Common myeloid progenitor, CD34-positive (primary cell): ENCODE measurements at regions not wholly inside any gene's neighbourhood (a gene's known extent, or its start where the extent isn't known, plus 50 kb on each side); places are given as distances from the start of the nearest gene placed in this dataset.

Experiments
- CTCF ChIA-PET: fragments of 350-600 bp; sonication (Branson Sonifier 250); formaldehyde crosslinking; loops from one replicate; lab custom pipeline; 2021; ENCODE audit warnings: antibody characterized with exemption; lab: Charles Lee
- POLR2A ChIA-PET: fragments of 350-600 bp; sonication (Branson Sonifier 250); formaldehyde crosslinking; loops from one replicate; lab custom pipeline; 2021; ENCODE audit warnings: antibody characterized with exemption; lab: Charles Lee
- DNase-seq, 3 donors: peaks; one replicate each; pipeline versions ENCODE4 v3.0.0 to v3.0.0-alpha.2; 2013
- H3K27ac ChIP-seq, 2 experiments: 1 replicate in 1 of 2; 2 replicates in 1 of 2; pipeline ENCODE4 v1.7.0; 2013; ENCODE audit warnings: inconsistent platforms in 2 of 2, low read length in 2 of 2, mild to moderate bottlenecking in 2 of 2, low read depth in 1 of 2, moderate library complexity in 1 of 2; ENCODE audit not compliant: severe bottlenecking in 2 of 2, insufficient read depth in 1 of 2, poor library complexity in 1 of 2
- H3K27me3 ChIP-seq, 5 experiments: replicated peaks in 2 of 5; 1 replicate in 3 of 5; 2 replicates in 2 of 5; pipeline versions ENCODE4 v1.6.1 to v1.7.0; 2013; ENCODE audit warnings: low read length in 4 of 5, mild to moderate bottlenecking in 2 of 5, moderate library complexity in 2 of 5, inconsistent platforms in 1 of 5; ENCODE audit not compliant: insufficient read depth in 5 of 5, control insufficient read depth in 4 of 5
- H3K36me3 ChIP-seq, 4 experiments: 1 replicate in 2 of 4; 2 replicates in 2 of 4; pipeline versions ENCODE4 v1.6.1 to v1.7.0; 2013; ENCODE audit warnings: low read length in 3 of 4, control low read depth in 1 of 4, mild to moderate bottlenecking in 1 of 4; ENCODE audit not compliant: control insufficient read depth in 4 of 4, insufficient read depth in 4 of 4
- H3K4me1 ChIP-seq, 4 experiments: 1 replicate in 3 of 4; 2 replicates in 1 of 4; pipeline versions ENCODE4 v1.6.1 to v1.7.1; 2013; ENCODE audit warnings: low read length in 3 of 4, mild to moderate bottlenecking in 3 of 4, control low read depth in 1 of 4, inconsistent platforms in 1 of 4, moderate library complexity in 1 of 4; ENCODE audit not compliant: control insufficient read depth in 4 of 4, insufficient read depth in 4 of 4; ENCODE audit errors: control extremely low read depth in 1 of 4
- H3K4me3 ChIP-seq, 7 experiments: 1 replicate in 4 of 7; 2 replicates in 3 of 7; pipeline versions ENCODE4 v1.5.1 to v1.7.0; 2013; ENCODE audit warnings: mild to moderate bottlenecking in 7 of 7, low read length in 6 of 7, moderate library complexity in 6 of 7, inconsistent platforms in 2 of 7, low read depth in 2 of 7, control low read depth in 1 of 7; ENCODE audit not compliant: insufficient read depth in 4 of 7, control insufficient read depth in 1 of 7; ENCODE audit errors: extremely low read depth in 1 of 7
- H3K9me3 ChIP-seq, 5 experiments: 1 replicate in 4 of 5; 2 replicates in 1 of 5; pipeline versions ENCODE4 v1.6.1 to v1.7.1; 2013; ENCODE audit warnings: low read length in 4 of 5, mild to moderate bottlenecking in 2 of 5, inconsistent platforms in 1 of 5, low read depth in 1 of 5, moderate library complexity in 1 of 5; ENCODE audit not compliant: control insufficient read depth in 4 of 5, insufficient read depth in 2 of 5; ENCODE audit errors: control extremely low read depth in 1 of 5
- WGBS: methylation state at CpG from one replicate; pipeline ENCODE4 v1.1.5; 2013; ENCODE audit not compliant: insufficient coverage; 5-methylcytosine and 5-hydroxymethylcytosine counted together

GRCh38 chr9:86755561-86755941, 191.8 kb downstream of the GAS1 start:
- Histone ChIP-seq H3K4me3 (no peak overlapping the region), H3K36me3 (no peaks in the 10 kb centered on the region), H3K27ac (no peak overlapping the region), H3K27me3 (peaks cover 0 to 6% (median 0%) of the 10 kb centered on the region in 5 experiments), H3K9me3 (peaks cover 0 to 1% (median 0%) of the 10 kb centered on the region in 5 experiments), H3K4me1 (no peaks in the 10 kb centered on the region)
- POLR2A ChIA-PET: no interaction called here
- CTCF ChIA-PET: no interaction called here
- 99% methylated on average over 7 of the region's 8 CpGs for WGBS
- no peak for DNase-seq

GRCh38 chr9:86754581-86755560, 192.4 kb downstream of the GAS1 start:
- no peak for DNase-seq
- peaks cover 0 to 1% (median 0%) of the 10 kb centered on the region in 5 experiments for H3K9me3 ChIP-seq
- CTCF ChIA-PET: no interaction called here

GRCh38 chr9:86753836-86754235, 193.5 kb downstream of the GAS1 start:
- H3K4me1 ChIP-seq: no peaks in the 10 kb centered on the region
- WGBS: 95% methylated on average over 3 of the region's 3 CpGs
- H3K36me3 ChIP-seq: no peaks in the 10 kb centered on the region
- CTCF ChIA-PET: no interaction called here
- no peak overlapping the region for H3K27ac ChIP-seq
- H3K4me3 ChIP-seq: no peak overlapping the region
- DNase-seq: no peak
- peaks cover 0 to 6% (median 0%) of the 10 kb centered on the region in 5 experiments for H3K27me3 ChIP-seq
- POLR2A ChIA-PET: no interaction called here
- H3K9me3 ChIP-seq: peaks cover 0 to 1% (median 0%) of the 10 kb centered on the region in 5 experiments

More at GRCh38 chr9:86754581-86755560, 192.4 kb downstream of the GAS1 start:
- POLR2A ChIA-PET: no interaction called here
- H3K4me3 ChIP-seq: no peak overlapping the region
- H3K27ac ChIP-seq: no peak overlapping the region
- no peaks in the 10 kb centered on the region for H3K36me3 ChIP-seq
- no peaks in the 10 kb centered on the region for H3K4me1 ChIP-seq
- WGBS: 80% methylated on average over 3 of the region's 6 CpGs
- peaks cover 0 to 6% (median 0%) of the 10 kb centered on the region in 5 experiments for H3K27me3 ChIP-seq

GRCh38 chr9:86752733-86753132, 194.6 kb downstream of the GAS1 start:
- Histone ChIP-seq H3K36me3 (no peaks in the 10 kb centered on the region), H3K4me3 (no peak overlapping the region), H3K4me1 (no peaks in the 10 kb centered on the region), H3K27me3 (peaks cover 0 to 6% (median 0%) of the 10 kb centered on the region in 5 experiments), H3K9me3 (peaks cover 0 to 1% (median 0%) of the 10 kb centered on the region in 5 experiments), H3K27ac (no peak overlapping the region)
- no peak for DNase-seq
- WGBS: no CpG with 5 or more reads among the region's 2 CpGs
- ChIA-PET CTCF (no interaction called here), POLR2A (no interaction called here)

GRCh38 chr9:86751956-86752355, 195.3 kb downstream of the GAS1 start:
- WGBS: 100% methylated on average over 3 of the region's 5 CpGs
- no peak overlapping the region for H3K27ac ChIP-seq
- POLR2A ChIA-PET: no interaction called here
- no peaks in the 10 kb centered on the region for H3K4me1 ChIP-seq
- H3K27me3 ChIP-seq: peaks cover 0 to 2% (median 0%) of the 10 kb centered on the region in 5 experiments
- CTCF ChIA-PET: no interaction called here
- H3K36me3 ChIP-seq: no peaks in the 10 kb centered on the region
- DNase-seq: no peak
- peaks cover 0 to 1% (median 0%) of the 10 kb centered on the region in 5 experiments for H3K9me3 ChIP-seq
- no peak overlapping the region for H3K4me3 ChIP-seq

- Histone ChIP-seq H3K4me3 (no peak overlapping the region), H3K27me3 (peaks cover 0 to 2% (median 0%) of the 10 kb centered on the region in 5 experiments), H3K4me1 (no peaks in the 10 kb centered on the region), H3K9me3 (peaks cover 0 to 1% (median 0%) of the 10 kb centered on the region in 5 experiments), H3K36me3 (no peaks in the 10 kb centered on the region), H3K27ac (no peak overlapping the region)
- ChIA-PET CTCF (no interaction called here), POLR2A (no interaction called here)
- WGBS: 96% methylated on average over 4 of the region's 4 CpGs
- no peak for DNase-seq
Observed at GRCh38 chr9:86751207-86751606, 196.1 kb downstream of the GAS1 start.

- DNase-seq: no peak
- H3K9me3 ChIP-seq: peaks cover 0 to 1% (median 0%) of the 10 kb centered on the region in 5 experiments
- H3K27ac ChIP-seq: no peak overlapping the region
- no peaks in the 10 kb centered on the region for H3K27me3 ChIP-seq
- H3K4me1 ChIP-seq: no peaks in the 10 kb centered on the region
- ChIA-PET CTCF (no interaction called here), POLR2A (no interaction called here)
- H3K36me3 ChIP-seq: no peaks in the 10 kb centered on the region
- H3K4me3 ChIP-seq: no peak overlapping the region
- WGBS: 94% methylated on average over 2 of the region's 4 CpGs
Observed at GRCh38 chr9:86749894-86750255, 197.4 kb downstream of the GAS1 start.
